Spleen (tissue), 11 donors: ENCODE measurements at regions not wholly inside any gene's neighbourhood (a gene's known extent, or its start where the extent isn't known, plus 50 kb on each side); places are given as distances from the start of the nearest gene placed in this dataset.

Source experiments
- DNase-seq: peaks from one replicate; pipeline ENCODE4 v3.0.0-alpha.2; 2020
- H3K27ac ChIP-seq, 8 donors: fragments of 200-600 bp; sonication (generic) in 7 of 8; 1 replicate in 4 of 8; 2 replicates in 4 of 8; pipeline versions ENCODE4 v1.5.0 to v1.8.0; 2016 to 2021; ENCODE audit warnings: inconsistent platforms in 4 of 8, mild to moderate bottlenecking in 4 of 8, moderate library complexity in 1 of 8
- H3K27me3 ChIP-seq, 7 donors: fragments of 200-600 bp; sonication (generic) in 6 of 7; replicated peaks in 1 of 7; 1 replicate in 4 of 7; 2 replicates in 3 of 7; pipeline versions ENCODE4 v1.5.0 to v1.8.0; 2016 to 2021; ENCODE audit warnings: inconsistent platforms in 3 of 7, mild to moderate bottlenecking in 1 of 7
- H3K36me3 ChIP-seq, 6 donors: fragments of 200-600 bp; sonication (generic) in 5 of 6; 1 replicate in 4 of 6; 2 replicates in 2 of 6; pipeline versions ENCODE4 v1.5.0 to v1.8.0; 2016 to 2021; ENCODE audit warnings: inconsistent platforms in 2 of 6
- H3K4me1 ChIP-seq, 6 donors: fragments of 200-600 bp; sonication (generic) in 5 of 6; 1 replicate in 3 of 6; 2 replicates in 3 of 6; pipeline versions ENCODE4 v1.5.0 to v1.8.0; 2016 to 2021; ENCODE audit warnings: inconsistent platforms in 3 of 6
- H3K4me3 ChIP-seq, 8 donors: fragments of 200-600 bp; sonication (generic) in 7 of 8; 1 replicate in 4 of 8; 2 replicates in 4 of 8; pipeline versions ENCODE4 v1.5.0 to v1.8.0; 2016 to 2021; ENCODE audit warnings: inconsistent platforms in 4 of 8, mild to moderate bottlenecking in 4 of 8, moderate library complexity in 2 of 8
- H3K9me3 ChIP-seq, 8 donors: fragments of 200-600 bp; sonication (generic) in 7 of 8; 1 replicate in 4 of 8; 2 replicates in 4 of 8; pipeline versions ENCODE4 v1.5.0 to v1.8.0; 2016 to 2021; ENCODE audit warnings: inconsistent platforms in 4 of 8
- POLR2A ChIP-seq, 3 donors: fragments of 450-650 bp; IDR thresholded peaks; one replicate each; pipeline ENCODE4 v1.5.1; 2017; ENCODE audit warnings: antibody characterized with exemption in 3 of 3, mild to moderate bottlenecking in 1 of 3
- POLR2AphosphoS5 ChIP-seq, 3 donors: sonication (generic); formaldehyde crosslinking; IDR thresholded peaks; one replicate each; pipeline ENCODE4 v1.5.1; 2017; ENCODE audit warnings: antibody characterized with exemption in 3 of 3
- WGBS, 5 donors: extraction: QIAGEN DNeasy Blood & Tissue Kit in 3 of 5; methylation state at CpG; one replicate each; pipeline versions ENCODE4 v1.1.5 to v1.1.7; 2013 to 2018; 5-methylcytosine and 5-hydroxymethylcytosine counted together
- intact Hi-C: fragments of 100-400 bp; cut with DNase I; formaldehyde crosslinking; loops from one replicate; pipeline ENCODE4 v1.15.0; 2023; ENCODE audit warnings: low total_unique reads
- TF ChIP-seq, protein P1 (sequence below), 11 experiments: fragments of 200-600 bp in 7 of 11; fragments of 450-650 bp in 4 of 11; sonication (generic) in 4 of 11; IDR thresholded peaks in 8 of 11; conservative IDR thresholded peaks in 3 of 11; 1 replicate in 7 of 11; 2 replicates in 4 of 11; pipeline versions ENCODE4 v1.4.0 to v1.8.0; 2016 to 2021; ENCODE audit warnings: antibody characterized with exemption in 11 of 11, inconsistent platforms in 4 of 11, mild to moderate bottlenecking in 1 of 11
- donor health status: healthy with polysubstance abuse.
- donor health status: DM: no; HTN: no; CAD: no; lungs with moderate emphysema.
- donor health status: DM: no; HTN: no; CAD: no.
- donor health status: Bipolar disorder and iron deficiency.
- donor health status: healthy.
- donor health status: DM: no; HTN: no; CAD: no.
- donor health status: DM: yes; HTN: yes; CAD: no.

DNA sequence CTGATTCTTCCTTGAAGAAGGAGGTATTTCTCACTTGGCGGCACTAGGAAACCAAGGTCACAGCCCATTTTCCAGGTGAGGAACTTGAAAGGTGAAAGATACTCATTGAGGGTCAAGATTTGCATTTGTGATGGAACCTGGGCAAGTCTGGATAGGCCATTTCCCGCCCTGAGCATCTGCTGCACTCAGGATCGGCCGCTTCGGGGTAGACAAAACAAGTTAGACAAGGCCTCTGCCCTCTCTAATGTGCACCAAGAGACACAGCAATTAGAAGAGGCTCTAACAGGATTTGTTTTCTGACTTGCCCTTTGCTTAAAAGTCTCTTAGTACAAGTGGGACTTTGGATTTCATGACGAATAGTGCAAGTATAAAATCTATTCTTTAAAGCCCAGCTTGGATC, 167.2 kb downstream of the KTN1 start:
- TF ChIP-seq POLR2AphosphoS5 (IDR thresholded peaks at IDR 0.05) = no peak
- no peak for TF ChIP-seq POLR2A (IDR thresholded peaks at IDR 0.05)
- TF ChIP-seq, protein P1, sequence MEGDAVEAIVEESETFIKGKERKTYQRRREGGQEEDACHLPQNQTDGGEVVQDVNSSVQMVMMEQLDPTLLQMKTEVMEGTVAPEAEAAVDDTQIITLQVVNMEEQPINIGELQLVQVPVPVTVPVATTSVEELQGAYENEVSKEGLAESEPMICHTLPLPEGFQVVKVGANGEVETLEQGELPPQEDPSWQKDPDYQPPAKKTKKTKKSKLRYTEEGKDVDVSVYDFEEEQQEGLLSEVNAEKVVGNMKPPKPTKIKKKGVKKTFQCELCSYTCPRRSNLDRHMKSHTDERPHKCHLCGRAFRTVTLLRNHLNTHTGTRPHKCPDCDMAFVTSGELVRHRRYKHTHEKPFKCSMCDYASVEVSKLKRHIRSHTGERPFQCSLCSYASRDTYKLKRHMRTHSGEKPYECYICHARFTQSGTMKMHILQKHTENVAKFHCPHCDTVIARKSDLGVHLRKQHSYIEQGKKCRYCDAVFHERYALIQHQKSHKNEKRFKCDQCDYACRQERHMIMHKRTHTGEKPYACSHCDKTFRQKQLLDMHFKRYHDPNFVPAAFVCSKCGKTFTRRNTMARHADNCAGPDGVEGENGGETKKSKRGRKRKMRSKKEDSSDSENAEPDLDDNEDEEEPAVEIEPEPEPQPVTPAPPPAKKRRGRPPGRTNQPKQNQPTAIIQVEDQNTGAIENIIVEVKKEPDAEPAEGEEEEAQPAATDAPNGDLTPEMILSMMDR (IDR thresholded peaks at IDR 0.05 in 8 of 11, conservative IDR thresholded peaks at IDR 0.05 in 3 of 11) = no peak
- Histone ChIP-seq H3K4me3 (no peak overlapping the region), H3K36me3 (no peaks in the 10 kb centered on the region), H3K9me3 (no peaks in the 10 kb centered on the region), H3K4me1 (no peaks in the 10 kb centered on the region), H3K27ac (no peak overlapping the region), H3K27me3 (no peaks in the 10 kb centered on the region)
- intact Hi-C loops = no loop called here
- 94 to 97% (median 95%) methylated on average over 6 of the region's 6 CpGs for WGBS, 5 donors
- no peak for DNase-seq

DNA sequence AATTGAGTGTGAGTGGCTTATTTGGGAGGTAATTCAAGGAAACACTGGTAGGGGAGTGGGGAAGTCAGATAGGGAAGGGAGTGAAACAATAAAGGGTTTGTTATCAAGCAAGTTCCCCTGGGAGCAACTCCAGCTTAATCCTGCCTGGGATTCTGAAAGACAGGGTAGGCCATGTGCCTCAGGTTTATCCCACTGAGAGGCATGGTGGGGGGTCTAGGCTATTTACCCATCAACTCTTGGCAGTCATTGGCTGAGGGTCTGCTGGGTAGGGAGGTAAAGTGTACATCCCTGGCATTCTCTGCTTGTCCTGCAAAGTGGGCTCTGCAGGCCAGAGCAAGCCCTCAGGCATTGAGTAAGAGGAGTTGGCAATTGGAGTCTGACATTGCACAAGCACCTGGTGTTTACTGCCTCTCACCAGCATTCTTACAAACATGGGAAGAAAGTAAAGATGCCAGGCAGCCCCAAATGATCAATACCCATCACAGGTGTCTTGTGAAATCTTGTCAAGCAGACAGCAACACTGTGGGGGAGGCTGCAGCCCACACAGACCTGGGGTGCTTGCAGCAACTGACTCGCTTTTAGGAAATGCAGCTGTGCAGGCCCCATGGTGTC, 169.3 kb downstream of the KTN1 start:
- Histone ChIP-seq H3K4me3 (no peak overlapping the region), H3K4me1 (no peaks in the 10 kb centered on the region), H3K9me3 (no peaks in the 10 kb centered on the region), H3K36me3 (no peaks in the 10 kb centered on the region), H3K27me3 (no peaks in the 10 kb centered on the region), H3K27ac (no peak overlapping the region)
- DNase-seq = no peak
- intact Hi-C loops = no loop called here
- TF ChIP-seq POLR2AphosphoS5 (IDR thresholded peaks at IDR 0.05) (no peak), POLR2A (IDR thresholded peaks at IDR 0.05) (no peak)
- TF ChIP-seq, protein P1 (IDR thresholded peaks at IDR 0.05 in 8 of 11, conservative IDR thresholded peaks at IDR 0.05 in 3 of 11) = no peak
- 43 to 64% (median 56%) methylated on average over 1 of the region's 1 CpG for WGBS, 5 donors

DNA sequence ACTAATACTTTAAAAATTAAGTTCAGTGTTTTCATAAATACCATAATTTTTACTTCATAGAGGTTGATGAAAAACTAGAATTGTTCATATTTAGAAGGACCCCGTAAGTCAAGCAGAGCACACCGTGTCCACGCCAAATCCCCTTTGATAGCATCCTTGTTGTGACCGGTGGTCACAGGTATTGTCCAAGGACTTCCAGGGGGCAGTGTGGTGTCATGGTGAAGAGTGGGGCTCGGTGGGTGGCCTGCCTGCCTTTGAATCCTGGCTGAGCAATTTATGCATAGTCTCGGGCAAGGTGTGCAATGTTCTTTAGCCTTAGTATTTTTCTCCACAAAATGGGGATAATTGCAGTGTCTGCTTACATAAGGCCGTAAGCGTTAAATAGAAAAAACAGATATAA, 169.9 kb downstream of the KTN1 start:
- no peaks in the 10 kb centered on the region for H3K36me3 ChIP-seq
- H3K4me3 ChIP-seq = no peak overlapping the region
- intact Hi-C loops = no loop called here
- H3K27me3 ChIP-seq = no peaks in the 10 kb centered on the region
- no peaks in the 10 kb centered on the region for H3K9me3 ChIP-seq
- TF ChIP-seq POLR2AphosphoS5 (IDR thresholded peaks at IDR 0.05) (no peak), POLR2A (IDR thresholded peaks at IDR 0.05) (no peak)
- TF ChIP-seq, protein P1 (IDR thresholded peaks at IDR 0.05 in 8 of 11, conservative IDR thresholded peaks at IDR 0.05 in 3 of 11) = no peak
- H3K4me1 ChIP-seq = no peaks in the 10 kb centered on the region
- no peak for DNase-seq
- WGBS, 5 donors = 91 to 97% (median 94%) methylated on average over 8 of the region's 8 CpGs
- H3K27ac ChIP-seq = no peak overlapping the region

DNA sequence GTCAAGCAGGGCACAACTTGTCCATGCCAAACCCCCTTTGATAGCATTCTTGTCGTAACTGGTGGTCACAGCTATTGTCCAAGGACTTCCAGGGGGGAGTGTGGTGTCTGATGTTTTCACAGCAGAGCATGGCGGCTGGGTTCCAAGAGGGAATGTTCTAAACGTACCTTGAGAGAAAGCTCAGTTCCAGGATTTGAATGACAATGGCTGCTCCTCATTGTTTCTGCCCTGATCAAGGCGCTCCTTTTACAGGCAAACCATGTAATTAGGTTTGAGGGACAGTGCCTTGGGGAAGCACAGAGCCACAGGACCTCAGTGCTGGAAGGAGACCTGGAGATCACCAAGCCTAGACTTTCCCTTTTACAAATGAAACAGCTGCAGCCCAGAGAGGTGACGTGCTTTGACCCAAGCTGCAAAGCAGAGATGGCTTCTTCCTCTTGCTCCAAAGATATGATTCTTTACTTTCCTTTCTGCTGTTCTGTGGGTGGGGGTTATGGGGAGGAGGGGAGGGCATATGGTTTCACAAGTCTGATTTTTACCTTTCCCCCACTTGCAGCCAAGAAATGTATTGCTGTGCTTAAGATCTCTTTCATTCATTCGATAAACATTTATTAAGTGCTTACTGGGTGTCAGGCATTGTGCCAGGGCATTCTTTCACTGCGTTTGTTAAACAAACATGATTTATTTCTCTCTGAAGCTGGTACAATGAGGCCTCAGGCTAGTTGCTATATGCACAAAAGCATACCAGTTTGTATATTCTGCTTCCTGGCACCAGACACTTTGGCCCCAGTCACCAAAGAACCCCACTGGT, 172.8 kb downstream of the KTN1 start:
- no peak overlapping the region for H3K27ac ChIP-seq
- WGBS, 5 donors = 75 to 83% (median 79%) methylated on average over 7 of the region's 7 CpGs
- no peaks in the 10 kb centered on the region for H3K36me3 ChIP-seq
- H3K4me1 ChIP-seq = peaks cover 0 to 7% (median 0%) of the 10 kb centered on the region in 6 donors
- TF ChIP-seq POLR2A (IDR thresholded peaks at IDR 0.05) = no peak
- TF ChIP-seq, protein P1 (IDR thresholded peaks at IDR 0.05 in 8 of 11, conservative IDR thresholded peaks at IDR 0.05 in 3 of 11) = no peak
- no peak for TF ChIP-seq POLR2AphosphoS5 (IDR thresholded peaks at IDR 0.05)
- H3K27me3 ChIP-seq = no peaks in the 10 kb centered on the region
- DNase-seq = no peak
- no peaks in the 10 kb centered on the region for H3K9me3 ChIP-seq
- intact Hi-C loops = no loop called here
- no peak overlapping the region for H3K4me3 ChIP-seq
